HUES64 (cell line): ENCODE measurements at regions not wholly inside any gene's neighbourhood (a gene's known extent, or its start where the extent isn't known, plus 50 kb on each side); places are given as distances from the start of the nearest gene placed in this dataset.

Source experiments
- H3K27ac ChIP-seq: 2 replicates; pipeline ENCODE4 v1.7.0; 2013; ENCODE audit warnings: low read depth, low read length, inconsistent platforms
- H3K27me3 ChIP-seq: 2 replicates; pipeline ENCODE4 v1.6.1; 2013; ENCODE audit warnings: mild to moderate bottlenecking, low read length; ENCODE audit not compliant: insufficient read depth
- H3K36me3 ChIP-seq: 2 replicates; pipeline ENCODE4 v1.6.1; 2013; ENCODE audit warnings: mild to moderate bottlenecking, low read length; ENCODE audit not compliant: insufficient read depth
- H3K4me1 ChIP-seq: 2 replicates; pipeline ENCODE4 v1.6.1; 2013; ENCODE audit warnings: mild to moderate bottlenecking, low read length, moderate library complexity; ENCODE audit not compliant: insufficient read depth
- H3K4me3 ChIP-seq: 2 replicates; pipeline ENCODE4 v1.5.1; 2013; ENCODE audit warnings: mild to moderate bottlenecking, low read length, moderate library complexity
- H3K9ac ChIP-seq: 2 replicates; pipeline ENCODE4 v1.6.1; 2013; ENCODE audit warnings: mild to moderate bottlenecking, low read depth, low read length
- H3K9me3 ChIP-seq: 2 replicates; pipeline ENCODE4 v1.6.1; 2013; ENCODE audit warnings: low read depth, low read length; ENCODE audit not compliant: insufficient read depth
- WGBS: fragments of 150-250, 120-280 bp; methylation state at CpG from one replicate; pipeline ENCODE4 v1.1.7; 2013; ENCODE audit warnings: missing lambda C conversion rate; 5-methylcytosine and 5-hydroxymethylcytosine counted together

DNA sequence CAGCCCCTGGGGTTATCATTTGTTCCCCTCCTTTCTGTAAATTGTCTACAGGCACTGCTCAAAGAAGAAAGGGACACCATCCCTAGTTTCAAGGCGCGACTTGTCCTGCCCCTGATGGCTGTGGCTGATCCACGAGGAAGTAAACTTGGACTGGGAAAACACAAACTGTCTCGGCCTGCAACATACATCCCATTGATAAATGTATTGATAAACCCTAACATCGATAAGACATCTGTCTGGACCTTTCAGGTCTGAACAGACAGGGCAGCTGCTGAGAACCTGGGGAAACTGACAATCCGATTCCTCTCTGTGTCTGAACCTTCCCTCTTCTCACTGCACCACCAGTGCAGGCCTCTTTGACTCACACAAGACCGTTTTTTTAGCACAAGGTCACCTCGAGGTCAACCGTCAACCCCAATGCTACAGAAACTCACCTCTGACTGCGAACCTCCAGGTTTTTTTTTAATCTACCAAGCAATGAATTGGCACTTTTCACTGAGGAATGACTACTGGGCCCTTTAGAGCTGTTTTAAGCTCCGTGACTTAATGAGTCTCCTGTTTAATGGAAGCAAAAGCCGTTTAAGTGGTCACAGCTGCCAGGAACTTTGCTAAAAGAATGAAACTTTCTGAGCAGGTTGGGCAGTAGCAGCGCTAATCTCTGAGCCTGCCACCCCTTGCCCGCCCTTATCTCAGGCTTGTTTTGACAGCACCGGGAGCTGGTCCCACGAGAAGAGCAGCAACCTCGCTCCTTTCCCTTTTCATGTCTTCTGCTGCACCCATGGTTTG lies 203.8 kb upstream of the TMEM45B start:
- H3K4me1 ChIP-seq = no peaks in the 10 kb centered on the region
- no peaks in the 10 kb centered on the region for H3K27me3 ChIP-seq
- no peaks in the 10 kb centered on the region for H3K9me3 ChIP-seq
- 87% methylated on average over 17 of the region's 17 CpGs for WGBS
- H3K4me3 ChIP-seq = no peak overlapping the region
- H3K27ac ChIP-seq = no peak overlapping the region
- no peaks in the 10 kb centered on the region for H3K36me3 ChIP-seq
- no peak overlapping the region for H3K9ac ChIP-seq

DNA sequence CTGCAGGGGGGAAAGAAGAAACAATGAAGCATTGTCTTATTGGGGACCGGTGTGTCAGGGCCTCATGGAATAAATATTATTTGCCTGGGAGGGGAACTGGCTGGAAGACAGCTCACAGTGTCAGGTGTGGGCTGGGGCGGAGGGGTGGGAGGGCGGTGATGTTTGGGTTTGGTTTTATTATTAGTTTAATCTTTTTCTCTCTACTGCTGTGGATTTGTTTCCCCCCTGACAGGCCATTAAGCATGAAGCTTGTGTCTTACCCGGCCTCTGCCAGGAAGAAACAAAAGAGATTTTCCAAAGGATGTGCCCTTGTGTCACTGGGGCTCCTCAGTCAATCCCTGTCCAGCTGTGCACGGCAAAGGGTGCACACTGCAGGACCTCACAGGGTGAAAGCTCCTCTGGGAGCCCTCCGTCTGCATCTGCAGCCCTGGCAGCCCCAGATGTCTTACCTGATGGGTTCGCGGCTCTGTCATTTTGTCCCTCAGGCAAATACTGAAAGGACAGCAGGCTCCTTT lies 203.1 kb upstream of the TMEM45B start:
- Histone ChIP-seq H3K4me1 (no peaks in the 10 kb centered on the region), H3K36me3 (no peaks in the 10 kb centered on the region), H3K9me3 (no peaks in the 10 kb centered on the region), H3K9ac (no peak overlapping the region), H3K27ac (no peak overlapping the region), H3K27me3 (no peaks in the 10 kb centered on the region), H3K4me3 (no peak overlapping the region)
- 87% methylated on average over 8 of the region's 8 CpGs for WGBS

DNA sequence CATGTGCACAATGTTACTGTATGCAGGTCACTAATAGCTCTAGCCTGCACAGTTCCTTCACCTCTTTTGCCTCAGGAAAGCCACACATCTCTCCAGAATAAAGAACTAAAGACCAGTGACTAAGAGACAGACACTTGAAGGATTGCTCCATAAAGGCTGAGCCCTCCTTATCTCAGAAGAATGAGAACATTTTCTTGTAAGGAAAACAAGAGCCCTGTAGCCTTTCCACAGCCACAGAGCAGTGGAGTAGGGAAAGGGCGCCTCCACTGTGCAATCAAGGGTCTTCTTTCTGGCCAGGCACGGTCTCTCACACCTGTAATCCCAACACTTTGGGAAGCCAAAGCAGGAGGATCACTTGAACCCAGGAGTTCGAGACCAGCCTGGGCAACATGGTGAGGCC lies 202.6 kb upstream of the TMEM45B start:
- Histone ChIP-seq H3K27me3 (no peaks in the 10 kb centered on the region), H3K4me1 (no peaks in the 10 kb centered on the region), H3K9me3 (no peaks in the 10 kb centered on the region), H3K4me3 (no peak overlapping the region), H3K36me3 (no peaks in the 10 kb centered on the region), H3K27ac (no peak overlapping the region), H3K9ac (no peak overlapping the region)
- 83% methylated on average over 3 of the region's 3 CpGs for WGBS

DNA sequence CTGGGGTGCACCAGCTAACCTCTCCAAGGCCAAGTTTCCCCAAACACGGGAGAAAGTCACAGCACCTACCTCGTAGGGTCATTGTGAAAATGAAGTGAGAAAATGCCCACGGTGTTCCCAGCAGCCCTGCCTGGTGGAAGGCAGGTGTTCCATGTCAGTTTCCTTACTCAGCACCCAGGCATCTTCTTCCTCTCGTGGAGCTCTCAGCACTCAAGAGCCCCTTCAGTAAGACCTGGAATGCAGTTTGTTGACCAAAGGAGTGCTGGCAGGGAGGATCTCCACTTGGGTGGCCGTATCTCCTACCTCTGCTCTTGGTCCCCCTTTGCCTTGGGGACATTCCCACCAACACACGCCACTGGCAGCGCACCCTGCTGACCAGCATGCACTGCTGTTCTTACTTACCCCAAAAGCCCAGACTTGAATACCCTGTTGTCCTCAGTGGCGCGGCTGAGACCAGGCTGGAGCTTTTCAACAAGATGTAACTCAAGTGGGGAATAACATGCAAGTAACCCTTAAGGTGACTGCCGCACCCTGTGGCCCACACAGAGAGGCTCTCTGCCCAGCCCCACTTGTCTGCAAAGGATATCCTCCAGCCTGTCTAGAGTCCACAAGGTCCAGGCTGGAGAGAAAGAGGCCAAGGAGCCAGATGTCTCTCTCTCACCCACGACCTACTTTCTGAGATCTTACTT lies 201.2 kb upstream of the TMEM45B start:
- no peaks in the 10 kb centered on the region for H3K36me3 ChIP-seq
- H3K27ac ChIP-seq = no peak overlapping the region
- H3K27me3 ChIP-seq = no peaks in the 10 kb centered on the region
- H3K4me3 ChIP-seq = no peak overlapping the region
- H3K4me1 ChIP-seq = no peaks in the 10 kb centered on the region
- 94% methylated on average over 11 of the region's 11 CpGs for WGBS
- no peak overlapping the region for H3K9ac ChIP-seq
- H3K9me3 ChIP-seq = no peaks in the 10 kb centered on the region

DNA sequence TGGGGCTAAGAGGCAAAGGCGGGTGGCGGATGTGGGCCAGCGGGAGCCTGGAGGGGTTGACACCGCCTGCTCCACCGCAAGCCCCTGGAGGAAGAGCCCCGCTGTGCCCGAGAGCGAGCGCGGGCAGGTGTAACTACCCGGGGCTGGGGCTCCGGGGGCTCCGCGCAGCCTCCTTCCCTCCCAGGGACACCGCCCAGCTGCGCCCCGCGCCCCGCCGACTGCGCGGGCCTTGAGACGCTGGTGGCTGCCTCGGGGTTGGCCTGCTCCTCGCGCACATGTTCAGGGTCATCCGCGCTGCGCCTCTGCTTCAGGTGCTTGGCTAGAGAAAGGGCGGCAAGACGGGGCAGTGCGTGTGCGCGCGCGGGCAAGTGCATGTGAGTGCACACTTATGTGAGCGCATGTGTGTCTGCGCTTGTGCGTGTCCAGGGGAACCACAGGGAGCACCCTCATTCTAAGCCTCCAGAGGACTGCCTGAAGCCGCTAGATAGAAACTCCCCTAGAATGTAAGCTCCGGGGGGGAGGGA lies 197.5 kb upstream of the TMEM45B start:
- Histone ChIP-seq H3K27me3 (no peaks in the 10 kb centered on the region), H3K4me1 (no peaks in the 10 kb centered on the region), H3K9me3 (no peaks in the 10 kb centered on the region), H3K4me3 (no peak overlapping the region), H3K36me3 (no peaks in the 10 kb centered on the region), H3K27ac (no peak overlapping the region), H3K9ac (no peak overlapping the region)
- WGBS = 97% methylated on average over 41 of the region's 41 CpGs

DNA sequence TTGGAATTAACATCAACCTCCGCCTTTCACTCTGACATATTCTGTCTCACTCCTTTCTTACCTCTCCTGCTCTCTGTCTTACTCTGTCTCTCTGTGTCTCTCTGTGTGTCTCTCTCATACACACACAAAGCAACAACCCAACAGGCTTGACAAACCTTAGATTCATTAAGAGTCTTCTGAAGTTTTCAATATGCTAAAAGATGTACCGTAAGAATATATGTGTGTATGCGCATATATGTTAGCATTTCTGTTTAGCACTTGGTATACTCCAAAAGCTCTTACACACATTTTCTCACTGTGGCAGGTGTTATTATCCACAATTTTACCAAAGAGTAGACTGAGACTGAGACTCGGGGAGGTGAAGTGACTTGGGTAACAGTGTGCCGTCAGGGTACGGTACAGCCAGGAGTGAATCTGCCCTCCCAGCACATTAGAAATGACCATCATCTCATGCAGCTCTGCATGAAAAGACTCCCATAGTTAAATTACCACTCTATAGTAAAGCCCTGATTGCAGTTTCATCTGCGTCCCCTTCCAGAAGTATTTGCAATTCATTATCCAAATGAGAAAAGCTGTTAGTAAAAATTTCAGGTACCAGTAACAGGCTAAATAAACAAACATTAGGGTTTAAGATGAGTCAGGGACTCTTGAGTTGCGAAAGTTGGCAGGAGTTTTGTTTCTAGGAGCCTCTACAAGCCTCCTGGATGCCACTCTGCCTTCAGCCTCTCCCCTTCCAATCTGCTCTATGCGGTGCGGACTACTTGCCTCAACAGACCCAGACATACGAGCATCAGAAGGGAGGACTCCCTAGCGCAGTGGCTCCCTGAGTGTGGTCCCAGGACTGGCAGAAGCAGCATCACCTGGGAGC lies 195.2 kb upstream of the TMEM45B start:
- Histone ChIP-seq H3K27ac (no peak overlapping the region), H3K9ac (no peak overlapping the region), H3K27me3 (no peaks in the 10 kb centered on the region), H3K9me3 (no peaks in the 10 kb centered on the region), H3K36me3 (no peaks in the 10 kb centered on the region), H3K4me1 (no peaks in the 10 kb centered on the region), H3K4me3 (no peak overlapping the region)
- WGBS = 91% methylated on average over 10 of the region's 12 CpGs

DNA sequence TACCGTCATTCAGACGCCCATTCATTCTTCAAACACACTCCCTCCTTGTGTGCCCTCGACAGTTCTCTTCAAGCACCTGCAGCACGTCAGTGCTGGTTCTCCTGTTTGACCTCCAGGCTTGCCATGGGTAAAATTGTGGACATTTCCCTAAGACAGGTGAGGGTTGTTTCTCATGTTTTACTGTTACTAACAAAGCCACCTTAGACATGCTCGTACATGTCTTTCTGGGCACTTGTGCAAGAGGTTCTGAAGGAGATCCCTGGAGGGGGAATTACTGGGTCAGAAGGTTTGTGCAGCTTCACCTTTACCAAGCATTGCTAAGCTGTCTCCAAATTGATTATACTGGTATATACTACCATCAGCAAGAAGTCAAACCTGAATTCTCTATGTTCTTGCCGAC lies 189.7 kb upstream of the TMEM45B start:
- H3K36me3 ChIP-seq = no peaks in the 10 kb centered on the region
- 92% methylated on average over 6 of the region's 6 CpGs for WGBS
- no peaks in the 10 kb centered on the region for H3K27me3 ChIP-seq
- no peak overlapping the region for H3K9ac ChIP-seq
- H3K4me3 ChIP-seq = no peak overlapping the region
- no peaks in the 10 kb centered on the region for H3K4me1 ChIP-seq
- H3K27ac ChIP-seq = no peak overlapping the region
- no peaks in the 10 kb centered on the region for H3K9me3 ChIP-seq

DNA sequence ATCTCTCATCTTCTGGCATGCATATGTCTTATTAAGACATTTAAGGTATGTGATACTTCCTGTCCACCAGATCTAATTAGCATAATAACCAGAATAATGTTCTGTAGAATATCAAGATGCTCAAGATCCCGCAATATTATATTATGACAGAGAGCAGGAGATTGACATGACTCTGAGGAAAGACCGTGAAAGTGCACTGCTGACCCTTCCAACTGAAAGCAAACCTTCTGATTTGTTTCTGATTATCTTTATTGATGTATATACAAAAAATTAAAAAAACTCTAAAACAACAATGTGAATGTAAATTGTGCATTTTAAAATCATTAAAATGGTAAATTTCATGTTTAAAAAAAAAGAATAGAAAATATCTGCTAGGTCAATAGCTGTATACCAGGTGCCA lies 184.4 kb upstream of the TMEM45B start:
- 100% methylated on average over 1 of the region's 2 CpGs for WGBS
- H3K4me3 ChIP-seq = no peak overlapping the region
- H3K27me3 ChIP-seq = no peaks in the 10 kb centered on the region
- no peaks in the 10 kb centered on the region for H3K9me3 ChIP-seq
- H3K36me3 ChIP-seq = no peaks in the 10 kb centered on the region
- no peak overlapping the region for H3K9ac ChIP-seq
- H3K4me1 ChIP-seq = no peaks in the 10 kb centered on the region
- H3K27ac ChIP-seq = no peak overlapping the region

DNA sequence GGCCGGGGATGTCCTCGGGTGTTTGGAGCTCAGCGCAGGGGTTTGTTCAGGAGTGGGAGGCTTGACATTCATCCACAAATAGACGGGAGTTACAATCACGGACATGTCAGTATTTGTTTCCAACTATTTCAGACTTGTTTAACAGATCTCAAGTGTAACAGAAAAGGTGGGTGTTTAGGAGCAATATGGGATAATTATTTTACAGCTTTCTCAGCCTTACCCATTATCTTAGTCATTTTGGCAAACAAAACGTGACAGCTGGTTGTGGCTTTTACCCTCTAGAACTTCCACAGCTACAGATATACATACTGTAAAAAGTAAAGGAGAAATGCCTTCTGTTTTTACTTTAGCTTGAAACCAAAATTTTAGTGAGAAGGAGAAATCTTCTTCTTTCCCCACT lies 178.7 kb upstream of the TMEM45B start:
- Histone ChIP-seq H3K27ac (no peak overlapping the region), H3K9me3 (no peaks in the 10 kb centered on the region), H3K4me1 (no peaks in the 10 kb centered on the region), H3K9ac (no peak overlapping the region), H3K36me3 (no peaks in the 10 kb centered on the region), H3K27me3 (no peaks in the 10 kb centered on the region), H3K4me3 (no peak overlapping the region)
- WGBS = 89% methylated on average over 5 of the region's 6 CpGs

DNA sequence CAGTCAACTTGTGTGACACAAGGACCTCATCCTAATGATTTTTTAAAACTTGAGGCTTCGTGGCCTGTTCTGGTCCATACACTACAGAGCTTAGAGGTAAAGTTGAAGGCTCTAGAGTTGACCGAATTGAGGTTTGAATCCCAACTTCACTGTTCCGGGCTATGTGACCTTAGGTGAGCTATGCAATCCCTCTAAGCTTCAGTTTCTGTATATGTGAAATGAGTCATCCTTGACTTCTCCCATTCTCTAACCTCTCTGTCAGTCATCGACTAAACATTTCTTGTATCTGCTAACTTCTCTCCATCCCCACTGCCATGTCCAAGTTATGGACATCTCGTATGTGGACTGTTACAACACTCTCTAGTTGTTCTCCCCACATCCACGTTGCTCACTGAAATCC lies 178.2 kb upstream of the TMEM45B start:
- H3K4me3 ChIP-seq = no peak overlapping the region
- no peaks in the 10 kb centered on the region for H3K4me1 ChIP-seq
- H3K27ac ChIP-seq = no peak overlapping the region
- no peaks in the 10 kb centered on the region for H3K27me3 ChIP-seq
- H3K9me3 ChIP-seq = no peaks in the 10 kb centered on the region
- H3K9ac ChIP-seq = no peak overlapping the region
- WGBS = 94% methylated on average over 6 of the region's 6 CpGs
- no peaks in the 10 kb centered on the region for H3K36me3 ChIP-seq
